HG03045 (cell line): ENCODE measurements at regions not wholly inside any gene's neighbourhood (a gene's known extent, or its start where the extent isn't known, plus 50 kb on each side); places are given as distances from the start of the nearest gene placed in this dataset.
A peak's percentile ranks its signal among the peaks of the same experiment; 100 is the strongest.
"Not testable (repeated sequence)": the region's sequence is repeated elsewhere in the genome, so short reads cannot be mapped to it uniquely, and the experiment has no call there.

ENCODE experiments used
- ATAC-seq: cut with Tn5 transposase; IDR thresholded peaks from one replicate; pipeline ENCODE4 v1.9.1; 2021; ENCODE audit warnings: mild to moderate bottlenecking, moderate library complexity; ENCODE audit not compliant: unreplicated experiment

DNA sequence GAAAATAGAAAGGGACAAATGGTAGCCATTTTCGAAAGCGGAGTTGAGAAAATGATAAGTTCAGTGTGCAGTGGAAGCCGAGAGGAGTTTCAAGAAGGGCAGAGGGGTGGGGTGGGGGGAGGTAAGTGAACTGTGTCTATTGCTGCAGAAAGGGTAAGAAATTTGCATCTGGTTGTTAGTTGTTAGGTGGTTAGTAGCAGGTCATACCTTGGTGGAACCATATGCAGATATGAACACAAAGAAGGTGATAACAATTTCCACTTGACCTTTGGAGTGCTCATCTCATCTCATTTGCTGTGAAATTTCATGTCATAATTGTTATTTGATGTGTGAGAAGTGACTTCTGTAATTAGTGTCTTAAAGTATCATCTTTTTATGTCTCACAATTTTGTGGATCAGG, 288.2 kb downstream of the QKI start:
- no peak for ATAC-seq

GRCh38 chr6:163701762-163702161, 287.2 kb downstream of the QKI start:
- no peak for ATAC-seq

DNA sequence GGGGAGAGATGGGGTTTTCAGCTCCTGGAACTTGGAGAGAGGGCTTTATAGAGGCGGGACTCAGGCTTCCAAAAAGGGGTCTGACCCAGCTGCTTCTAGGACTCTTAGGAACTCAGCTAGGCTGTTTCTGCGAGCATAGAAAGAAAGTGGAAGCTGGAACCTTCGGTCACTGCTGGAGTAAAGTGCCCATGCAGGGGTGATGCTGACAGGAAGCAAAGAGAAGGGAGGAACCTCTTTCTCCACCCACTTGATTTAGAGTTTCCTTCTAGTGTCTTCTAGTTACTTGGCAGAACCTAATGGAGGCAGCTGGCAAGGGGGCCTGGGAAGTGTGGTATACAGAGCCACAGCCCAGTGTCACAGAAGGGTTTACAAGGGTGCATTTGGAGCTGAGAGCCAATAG, 283.6 kb downstream of the QKI start:
- no peak for ATAC-seq

DNA sequence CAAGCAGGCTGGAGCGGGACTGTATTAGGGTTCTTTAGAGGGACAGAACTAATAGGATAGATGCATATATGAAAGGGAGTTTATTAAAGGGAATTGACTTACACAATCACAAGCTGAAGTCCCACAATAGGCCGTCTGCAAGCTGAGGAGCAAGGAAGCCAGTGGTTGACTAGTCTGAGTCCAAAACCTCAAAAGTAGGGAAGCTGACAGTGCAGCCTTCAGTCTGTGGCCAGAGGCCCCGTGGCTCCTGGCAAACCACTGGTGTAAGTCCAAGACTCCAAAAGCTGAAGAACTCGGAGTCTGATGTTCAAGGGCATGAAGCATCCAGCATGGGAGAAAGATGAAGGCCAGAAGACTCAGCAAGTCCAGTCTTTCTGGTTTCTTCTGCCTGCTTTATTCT, 281.8 kb downstream of the QKI start:
- ATAC-seq = not testable (repeated sequence)

- ATAC-seq = no peak
Measured at GRCh38 chr6:163695414-163695864, 280.9 kb downstream of the QKI start.

- no peak for ATAC-seq
Measured at GRCh38 chr6:163694988-163695398, 280.5 kb downstream of the QKI start.

GRCh38 chr6:163694072-163694471, 279.6 kb downstream of the QKI start:
- ATAC-seq = no peak

GRCh38 chr6:163691049-163691448, 276.5 kb downstream of the QKI start:
- ATAC-seq = no peak

DNA sequence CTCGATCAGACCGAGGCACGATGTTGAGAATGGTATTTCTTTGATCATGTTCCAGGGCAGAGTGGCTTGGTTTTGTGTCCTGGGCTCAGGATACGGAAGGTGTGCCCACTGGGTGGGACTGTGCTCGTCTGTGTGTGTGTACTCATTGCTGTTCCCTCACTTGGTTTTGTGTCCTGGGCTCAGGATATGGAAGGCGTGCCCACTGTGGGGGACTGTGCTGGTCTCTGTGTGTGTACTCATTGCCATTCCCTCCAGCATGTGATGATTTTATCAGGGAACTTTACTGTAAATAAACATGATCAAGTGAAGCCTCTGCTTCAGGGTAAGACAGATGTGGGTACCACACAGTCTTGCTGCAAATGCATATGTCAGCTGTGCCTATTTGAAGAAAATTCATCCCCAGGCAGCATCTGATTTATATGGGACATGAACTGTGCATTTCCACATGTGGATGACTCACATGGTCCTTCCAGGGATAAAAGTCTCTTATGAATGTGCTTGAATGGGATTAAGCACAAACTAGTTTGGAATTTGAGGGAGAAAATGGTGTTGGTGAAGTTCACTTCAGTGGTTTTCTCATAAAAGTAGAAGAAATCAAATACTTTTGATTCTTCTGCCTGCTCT, 274.3 kb downstream of the QKI start:
- ATAC-seq = no peak

GRCh38 chr6:163687075-163687474, 272.6 kb downstream of the QKI start:
- ATAC-seq = no peak

DNA sequence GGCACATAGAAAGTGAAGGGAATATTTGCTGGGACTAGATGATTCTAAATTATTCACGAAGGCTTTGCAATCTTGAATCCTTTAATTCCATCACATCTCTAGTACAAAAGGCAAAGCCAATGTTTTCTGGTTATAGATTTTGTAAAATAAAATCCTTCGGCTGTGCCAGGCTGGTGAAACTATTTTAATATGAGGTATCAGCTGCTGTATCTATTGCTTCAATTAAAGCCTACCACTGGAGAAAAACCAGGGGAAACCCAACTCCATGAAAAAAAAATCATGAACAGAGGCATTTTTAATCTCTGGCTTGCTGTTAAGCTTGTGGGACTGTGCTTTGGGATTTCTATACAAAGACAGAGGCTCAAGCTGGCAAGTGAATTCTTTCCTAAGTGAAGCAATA, 271.8 kb downstream of the QKI start:
- ATAC-seq = no peak

DNA sequence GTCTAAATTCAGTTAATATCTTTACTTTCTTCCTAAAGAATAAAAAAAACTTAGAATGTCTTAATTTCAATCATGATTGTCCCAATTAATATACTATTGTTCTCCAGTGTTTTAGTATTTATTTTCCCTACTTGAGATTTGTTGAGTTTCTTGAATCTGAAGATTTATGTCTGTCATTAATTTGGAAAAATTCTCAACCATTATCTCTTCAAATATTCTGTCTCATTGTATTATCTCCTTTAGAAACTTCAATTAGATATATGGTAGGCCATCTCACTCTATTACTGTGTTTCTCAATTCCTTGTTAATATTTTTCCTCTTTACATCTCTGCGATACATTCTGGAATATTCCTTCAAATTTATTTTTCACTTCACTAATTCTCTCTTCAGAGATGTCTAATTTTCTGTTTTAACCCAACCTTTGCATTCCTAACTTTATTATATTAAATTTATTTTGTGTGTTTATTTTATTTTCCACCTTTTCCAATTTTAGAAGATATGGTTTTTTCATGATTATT, 268.6 kb downstream of the QKI start:
- no peak for ATAC-seq

- ATAC-seq = no peak
Measured at GRCh38 chr6:163679753-163680152, 265.2 kb downstream of the QKI start.

DNA sequence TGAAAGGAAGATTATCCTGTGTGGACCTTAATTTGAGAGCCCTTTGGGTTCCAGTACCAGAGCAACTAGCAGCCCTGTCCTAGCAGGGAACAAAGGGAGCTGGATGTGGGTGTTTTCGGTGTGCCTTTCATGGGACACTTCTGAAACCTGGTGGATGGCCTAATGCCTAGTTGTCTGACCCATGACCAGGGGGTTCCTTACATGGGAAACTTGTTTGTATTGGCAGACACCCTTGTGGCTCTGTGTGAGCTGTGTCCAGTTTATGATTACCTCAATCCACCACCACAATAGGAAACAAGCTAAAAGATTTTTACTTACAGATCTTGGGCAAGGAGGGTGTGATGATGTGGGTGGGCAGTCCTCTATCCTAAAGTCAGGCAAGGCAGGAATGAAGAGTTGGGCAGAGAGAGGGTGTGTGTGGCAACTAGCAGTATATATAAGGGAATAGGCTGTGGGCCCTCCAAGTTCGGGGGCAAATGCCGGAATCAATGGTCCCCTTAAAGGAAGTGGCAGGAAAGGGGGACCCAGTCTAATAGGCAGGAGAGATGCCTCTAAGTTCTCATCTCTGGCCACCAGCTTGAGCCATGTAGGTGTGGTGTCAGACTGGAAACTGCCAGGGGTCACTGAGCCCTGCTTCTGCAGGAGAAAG, 264.6 kb downstream of the QKI start:
- no peak for ATAC-seq

GRCh38 chr6:163675611-163676010, 261.1 kb downstream of the QKI start:
- ATAC-seq = no peak

DNA sequence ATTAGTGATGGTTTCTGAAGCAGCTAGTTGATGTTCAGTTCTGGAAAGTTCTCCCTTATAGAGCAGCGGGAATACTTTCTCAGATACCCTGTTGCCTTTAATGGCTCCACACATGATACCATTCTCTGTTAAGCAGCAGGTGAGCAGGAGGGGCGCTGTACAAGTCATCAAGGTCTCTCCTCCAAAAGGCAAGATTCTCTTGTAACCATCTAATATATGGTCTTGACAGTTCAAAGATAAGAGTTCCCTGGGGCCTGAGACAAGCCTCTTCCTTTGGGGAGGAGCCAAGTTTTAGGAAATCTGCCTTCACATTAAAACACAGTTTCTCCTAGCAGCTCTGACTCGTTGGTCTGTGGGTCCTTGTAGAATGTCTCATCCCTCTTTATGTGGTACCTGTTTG, 258.2 kb downstream of the QKI start:
- ATAC-seq = no peak

GRCh38 chr6:163671791-163672190, 257.3 kb downstream of the QKI start:
- no peak for ATAC-seq

DNA sequence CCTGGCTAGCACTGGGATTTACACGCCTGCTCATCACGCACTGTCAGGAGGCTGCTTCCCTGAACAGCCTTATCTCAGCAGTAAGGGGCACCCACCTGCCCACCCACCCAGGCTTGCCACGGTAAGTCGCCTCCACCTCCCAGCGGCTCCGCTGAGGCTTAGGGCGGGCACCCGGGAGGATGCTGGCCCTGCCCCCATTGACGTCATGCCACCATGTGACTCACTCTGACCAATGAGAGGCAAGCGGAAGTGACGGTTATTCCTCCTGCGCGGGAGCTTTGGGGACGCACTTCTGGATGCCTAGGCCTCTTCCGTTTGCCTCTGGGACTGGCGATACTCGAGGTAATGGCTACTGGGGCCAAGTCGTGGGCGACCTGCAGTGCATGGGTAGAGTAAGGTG, 256.8 kb downstream of the QKI start:
- ATAC-seq = no peak

GRCh38 chr6:163670336-163670735, 255.8 kb downstream of the QKI start:
- no peak for ATAC-seq

DNA sequence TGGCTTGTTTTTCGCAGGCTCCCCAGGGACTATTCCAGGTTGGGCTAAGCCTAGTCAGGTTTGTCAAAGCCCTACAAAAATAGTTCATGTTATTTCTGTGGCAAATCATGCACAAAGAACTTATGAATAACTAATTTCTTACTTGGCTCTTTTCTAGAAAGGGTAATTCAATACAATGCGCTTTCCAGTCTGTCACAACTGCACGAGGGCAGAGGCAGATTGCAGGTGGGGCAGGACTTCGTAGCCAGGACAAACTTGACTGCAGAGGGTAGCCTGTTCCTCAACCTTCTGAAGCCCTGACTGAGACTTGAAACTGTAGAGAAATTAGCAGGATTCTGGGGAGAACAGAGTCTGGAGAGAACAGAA, 253.5 kb downstream of the QKI start:
- peak; percentile 46 for ATAC-seq

- peak; percentile 94 for ATAC-seq
Measured at GRCh38 chr6:163667372-163668060, 253.0 kb downstream of the QKI start.

- ATAC-seq = no peak
Measured at GRCh38 chr6:163665464-163665863, 250.9 kb downstream of the QKI start.
